ENCODE measurements at regions not wholly inside any gene's neighbourhood (a gene's known extent, or its start where the extent isn't known, plus 50 kb on each side); places are given as distances from the start of the nearest gene placed in this dataset.

DNA sequence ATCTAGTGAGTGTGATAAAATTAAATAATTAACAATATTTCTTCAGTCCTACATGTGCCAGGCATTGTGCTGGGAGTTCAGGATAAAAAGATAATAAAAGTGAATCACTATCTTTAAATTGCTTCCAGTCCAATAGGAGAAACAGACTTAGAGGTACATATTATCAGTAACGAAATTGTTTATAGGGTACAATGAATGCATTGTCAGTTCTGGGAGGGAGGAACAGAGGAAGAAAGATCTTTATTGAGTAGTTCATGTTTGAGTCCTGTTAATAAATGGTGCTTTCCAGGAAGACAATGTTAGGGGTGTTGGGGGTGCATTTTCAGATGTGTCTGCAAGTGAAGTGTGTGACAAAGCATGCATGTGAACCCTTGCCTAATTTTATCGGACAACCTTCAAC lies 183.1 kb downstream of the OGFRL1 start:
- TF ChIP-seq, protein P1, sequence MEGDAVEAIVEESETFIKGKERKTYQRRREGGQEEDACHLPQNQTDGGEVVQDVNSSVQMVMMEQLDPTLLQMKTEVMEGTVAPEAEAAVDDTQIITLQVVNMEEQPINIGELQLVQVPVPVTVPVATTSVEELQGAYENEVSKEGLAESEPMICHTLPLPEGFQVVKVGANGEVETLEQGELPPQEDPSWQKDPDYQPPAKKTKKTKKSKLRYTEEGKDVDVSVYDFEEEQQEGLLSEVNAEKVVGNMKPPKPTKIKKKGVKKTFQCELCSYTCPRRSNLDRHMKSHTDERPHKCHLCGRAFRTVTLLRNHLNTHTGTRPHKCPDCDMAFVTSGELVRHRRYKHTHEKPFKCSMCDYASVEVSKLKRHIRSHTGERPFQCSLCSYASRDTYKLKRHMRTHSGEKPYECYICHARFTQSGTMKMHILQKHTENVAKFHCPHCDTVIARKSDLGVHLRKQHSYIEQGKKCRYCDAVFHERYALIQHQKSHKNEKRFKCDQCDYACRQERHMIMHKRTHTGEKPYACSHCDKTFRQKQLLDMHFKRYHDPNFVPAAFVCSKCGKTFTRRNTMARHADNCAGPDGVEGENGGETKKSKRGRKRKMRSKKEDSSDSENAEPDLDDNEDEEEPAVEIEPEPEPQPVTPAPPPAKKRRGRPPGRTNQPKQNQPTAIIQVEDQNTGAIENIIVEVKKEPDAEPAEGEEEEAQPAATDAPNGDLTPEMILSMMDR (IDR thresholded peaks at IDR 0.05) = no peak
- TF ChIP-seq POLR2A (IDR thresholded peaks at IDR 0.05) (no peak), POLR2AphosphoS5 (IDR thresholded peaks at IDR 0.05) (no peak)

Measured in prostate gland (tissue), 2 donors.